SKM-1 treated with dmso at 0.1 percent for 144 hours (cell line): ENCODE measurements at regions not wholly inside any gene's neighbourhood (a gene's known extent, or its start where the extent isn't known, plus 50 kb on each side); places are given as distances from the start of the nearest gene placed in this dataset.

Experiments
- DNase-seq: peaks from one replicate; lab custom pipeline; 2025; ENCODE audit not compliant: unreplicated experiment; lab: John Stamatoyannopoulos, UW

DNA sequence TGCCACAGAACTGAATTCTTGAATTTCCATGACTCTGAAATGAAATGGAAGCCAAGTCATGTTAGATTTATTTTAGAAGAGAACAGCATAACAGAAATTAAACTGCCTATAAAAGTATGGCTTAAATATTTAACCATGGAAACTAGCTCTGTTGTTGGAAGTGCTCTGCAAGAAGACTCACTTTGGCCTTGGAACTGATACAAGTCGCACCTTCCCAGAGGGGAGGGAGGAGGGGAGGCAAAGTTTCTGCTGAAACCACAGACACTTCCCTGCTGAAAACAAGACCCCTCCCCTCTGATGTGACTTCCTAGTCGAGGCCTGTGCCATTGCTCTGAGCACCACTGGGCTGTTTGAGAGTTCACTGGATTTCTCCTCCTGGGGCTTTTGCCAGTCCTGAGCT lies 72.1 kb downstream of the OR13A1 start:
- DNase-seq: no peak

GRCh38 chr10:45246522-45246921 lies 68.9 kb downstream of the OR13A1 start:
- DNase-seq: no peak

DNA sequence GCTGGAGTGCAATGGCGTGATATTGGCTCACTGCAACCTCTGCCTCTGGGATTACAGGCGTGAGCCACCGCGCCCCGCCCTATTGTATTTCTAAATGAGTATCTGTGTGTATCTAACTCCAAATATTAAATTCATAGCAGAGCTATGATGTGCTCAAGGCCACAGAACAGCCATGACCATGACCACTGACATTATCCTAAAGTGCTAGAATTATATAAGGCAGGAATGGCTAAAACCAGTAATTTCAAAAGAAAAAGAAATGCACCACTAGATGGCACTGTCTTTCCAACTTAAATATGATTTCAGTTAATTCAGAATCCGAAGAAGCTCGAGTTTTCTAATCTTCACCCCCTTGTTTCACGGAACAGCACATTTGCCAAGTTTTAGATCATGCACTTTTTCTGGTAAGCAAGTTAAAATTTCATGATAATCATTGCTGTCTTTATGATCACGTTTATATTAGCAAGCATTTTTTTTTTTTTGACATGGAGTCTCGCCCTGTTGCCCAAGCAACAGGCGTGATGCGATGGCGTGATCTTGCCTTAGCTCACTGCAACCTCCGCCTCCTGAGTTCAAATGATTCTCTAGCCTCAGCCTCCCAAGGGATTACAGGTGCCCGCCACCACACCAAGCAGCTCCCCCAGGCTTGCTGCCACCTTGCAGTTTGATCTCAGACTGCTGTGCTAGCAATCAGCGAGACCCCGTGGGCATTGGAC lies 65.3 kb downstream of the OR13A1 start:
- DNase-seq: peak; percentile 61

- peak; percentile 28 for DNase-seq
These were observed 64.7 kb downstream of the OR13A1 start for GRCh38 chr10:45250694-45251075.
